Activated effector memory CD4-positive, alpha-beta T cell treated with Interleukin-2 at 50 U/mL for 16 hours (primary cell): ENCODE measurements at regions not wholly inside any gene's neighbourhood (a gene's known extent, or its start where the extent isn't known, plus 50 kb on each side); places are given as distances from the start of the nearest gene placed in this dataset.

Source experiments
- DNase-seq: peaks from one replicate; pipeline ENCODE4 v3.0.0-alpha.2; 2020

- DNase-seq: no peak
Measured at GRCh38 chr10:4687397-4687796, 138.6 kb upstream of the AKR1E2 start.

GRCh38 chr10:4686644-4686996 is 139.4 kb upstream of the AKR1E2 start:
- DNase-seq: no peak

GRCh38 chr10:4685904-4686643 is 139.9 kb upstream of the AKR1E2 start:
- no peak for DNase-seq

GRCh38 chr10:4685491-4685890 is 140.5 kb upstream of the AKR1E2 start:
- no peak for DNase-seq

- DNase-seq: no peak
Measured at GRCh38 chr10:4684434-4684833, 141.6 kb upstream of the AKR1E2 start.

GRCh38 chr10:4683838-4684237 is 142.2 kb upstream of the AKR1E2 start:
- DNase-seq: no peak

GRCh38 chr10:4683137-4683536 is 142.9 kb upstream of the AKR1E2 start:
- no peak for DNase-seq

GRCh38 chr10:4678951-4679671 is 146.9 kb upstream of the AKR1E2 start:
- no peak for DNase-seq

GRCh38 chr10:4678023-4678950 is 147.7 kb upstream of the AKR1E2 start:
- DNase-seq: no peak

GRCh38 chr10:4677296-4678021 is 148.5 kb upstream of the AKR1E2 start:
- no peak for DNase-seq

GRCh38 chr10:4676566-4676965 is 149.4 kb upstream of the AKR1E2 start:
- DNase-seq: no peak

GRCh38 chr10:4675808-4676207 is 150.2 kb upstream of the AKR1E2 start:
- no peak for DNase-seq

GRCh38 chr10:4673279-4674040 is 152.5 kb upstream of the AKR1E2 start:
- no peak for DNase-seq

- DNase-seq: no peak
Measured at GRCh38 chr10:4672201-4672600, 153.8 kb upstream of the AKR1E2 start.

- no peak for DNase-seq
Measured at GRCh38 chr10:4671451-4672145, 154.4 kb upstream of the AKR1E2 start.

- no peak for DNase-seq
Measured at GRCh38 chr10:4670737-4671136, 155.3 kb upstream of the AKR1E2 start.

GRCh38 chr10:4669585-4669984 is 156.4 kb upstream of the AKR1E2 start:
- DNase-seq: no peak

- no peak for DNase-seq
Measured at GRCh38 chr10:4663162-4663992, 162.6 kb upstream of the AKR1E2 start.

- no peak for DNase-seq
Measured at GRCh38 chr10:4662576-4663161, 163.3 kb upstream of the AKR1E2 start.
